ENCODE measurements at regions not wholly inside any gene's neighbourhood (a gene's known extent, or its start where the extent isn't known, plus 50 kb on each side); places are given as distances from the start of the nearest gene placed in this dataset.

GRCh38 chr4:1541449-1542225, 135.4 kb upstream of the NKX1-1 start:
- no peak for DNase-seq

GRCh38 chr4:1540601-1541375, 134.5 kb upstream of the NKX1-1 start:
- DNase-seq: no peak

DNA sequence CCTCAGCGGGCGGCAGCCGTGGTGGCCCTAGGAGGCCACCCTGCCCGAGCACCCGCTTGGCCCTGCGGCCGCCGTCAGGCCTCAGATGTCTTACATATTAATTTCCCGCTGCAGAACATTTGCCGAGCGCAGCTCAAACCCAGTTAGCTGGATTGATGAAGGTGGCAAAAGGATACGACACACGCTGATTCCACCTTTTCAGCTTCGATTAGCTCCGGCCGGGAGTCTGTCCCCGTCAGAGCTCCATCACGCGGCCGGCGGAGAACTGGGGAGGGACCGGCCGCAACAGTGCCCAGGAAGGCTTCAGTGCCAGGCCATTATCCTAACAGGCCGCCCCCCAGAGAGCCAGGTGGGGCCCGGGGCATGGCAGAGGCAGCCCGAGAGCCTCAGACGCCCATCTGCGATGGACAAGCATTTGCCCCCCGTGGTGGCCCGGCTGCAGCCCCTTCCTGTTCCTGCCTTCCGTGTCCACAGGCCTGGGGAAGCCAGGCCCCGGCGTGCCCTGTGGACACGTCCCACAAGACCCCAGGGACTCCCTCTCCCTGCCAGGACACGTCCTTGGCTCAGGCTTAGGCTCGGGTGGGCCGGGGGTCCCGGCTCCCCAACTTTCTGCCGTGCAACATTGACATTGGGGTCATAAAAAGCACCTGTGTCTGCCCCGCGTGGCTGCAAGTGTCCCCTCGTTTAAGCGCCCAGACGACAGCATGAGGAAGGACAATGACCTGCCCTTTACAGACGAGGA, 133.8 kb upstream of the NKX1-1 start:
- DNase-seq: no peak

GRCh38 chr4:1538941-1539772, 132.9 kb upstream of the NKX1-1 start:
- no peak for DNase-seq

DNA sequence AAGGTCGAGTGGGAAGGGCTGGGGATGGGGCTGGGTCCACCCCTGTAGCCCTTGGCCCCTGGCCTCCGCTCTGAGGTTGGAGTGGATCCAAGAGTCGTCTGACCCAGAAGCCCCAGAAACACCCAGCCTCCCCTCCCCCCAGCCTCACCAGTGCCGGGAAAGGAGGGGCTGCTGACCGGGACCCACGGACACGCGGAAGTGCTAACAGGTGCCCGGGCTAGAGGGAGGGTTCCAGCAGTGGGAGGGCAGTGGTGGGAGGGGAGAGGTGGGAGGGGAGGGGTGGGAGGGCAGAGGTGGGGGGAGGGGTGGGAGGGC, 131.8 kb upstream of the NKX1-1 start:
- DNase-seq: no peak

- DNase-seq: no peak
Observed at GRCh38 chr4:1537410-1538095, 131.3 kb upstream of the NKX1-1 start.

DNA sequence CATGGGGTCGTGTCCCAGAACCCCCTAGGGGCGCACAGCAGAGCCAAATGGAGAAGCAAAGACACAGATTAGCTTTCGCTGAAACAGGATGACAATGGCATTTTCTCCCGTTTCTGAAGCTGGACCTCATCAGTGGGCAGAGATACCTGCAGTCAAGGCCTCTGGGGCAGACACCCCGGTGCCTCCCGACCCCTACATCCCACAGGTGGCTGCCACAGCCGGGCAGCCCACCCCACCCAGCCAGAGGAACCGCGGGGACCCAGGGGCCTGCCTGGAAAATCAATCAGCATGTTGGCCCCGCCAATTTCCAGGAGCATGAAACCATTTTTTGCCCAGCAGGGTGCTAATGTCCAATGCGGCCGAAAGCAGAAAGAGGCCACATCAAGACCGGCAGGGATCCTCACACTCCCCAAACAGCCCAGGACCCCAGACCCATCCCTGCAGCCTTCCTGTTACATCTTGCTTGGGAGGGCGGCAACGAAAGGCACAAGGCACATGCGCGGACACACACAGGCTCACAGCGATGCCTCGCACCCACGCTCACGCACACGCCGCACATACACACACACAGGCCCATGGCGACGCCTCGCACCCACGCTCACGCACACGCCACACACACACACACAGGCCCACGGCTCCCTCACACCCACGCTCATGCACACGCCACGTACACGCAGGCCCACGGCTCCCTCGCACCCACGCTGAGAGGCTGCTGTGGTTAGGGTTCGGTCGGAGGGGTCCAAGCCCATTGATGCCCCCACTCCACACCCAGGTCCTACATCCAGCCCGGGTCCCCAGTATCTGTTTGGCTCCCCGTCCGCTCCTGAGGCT, 130.6 kb upstream of the NKX1-1 start:
- no peak for DNase-seq

DNA sequence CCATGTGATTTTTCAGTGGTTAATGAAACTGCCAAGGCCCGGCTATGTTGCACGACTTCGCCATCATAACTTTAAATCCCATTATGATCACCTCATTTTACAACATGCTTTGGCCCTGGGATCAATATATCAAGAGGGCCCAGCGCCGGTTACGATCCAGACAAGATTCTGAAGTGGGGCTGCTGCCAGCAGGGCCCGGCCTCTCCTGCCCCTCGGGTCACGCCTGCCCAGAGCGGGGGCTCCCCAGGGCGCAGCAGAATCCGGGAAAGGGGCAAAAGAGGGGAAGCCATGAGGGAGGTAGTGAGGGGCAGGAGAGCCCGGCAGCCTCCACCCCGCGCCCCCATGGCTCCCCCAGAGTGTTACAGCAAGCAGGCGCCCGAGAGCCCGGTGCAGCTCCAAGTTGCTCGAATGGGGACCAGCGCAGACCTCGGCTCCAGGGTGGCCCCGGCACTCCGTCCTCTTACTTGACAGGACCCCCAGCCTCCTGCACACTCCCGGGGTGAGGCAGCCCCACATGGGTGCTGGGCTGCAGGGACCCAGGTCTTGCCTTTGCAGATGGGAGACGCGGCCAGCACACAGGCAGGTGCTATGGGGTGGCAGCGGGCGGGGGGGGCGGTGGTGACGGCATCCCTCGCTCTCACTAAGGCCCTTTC, 129.8 kb upstream of the NKX1-1 start:
- no peak for DNase-seq

DNA sequence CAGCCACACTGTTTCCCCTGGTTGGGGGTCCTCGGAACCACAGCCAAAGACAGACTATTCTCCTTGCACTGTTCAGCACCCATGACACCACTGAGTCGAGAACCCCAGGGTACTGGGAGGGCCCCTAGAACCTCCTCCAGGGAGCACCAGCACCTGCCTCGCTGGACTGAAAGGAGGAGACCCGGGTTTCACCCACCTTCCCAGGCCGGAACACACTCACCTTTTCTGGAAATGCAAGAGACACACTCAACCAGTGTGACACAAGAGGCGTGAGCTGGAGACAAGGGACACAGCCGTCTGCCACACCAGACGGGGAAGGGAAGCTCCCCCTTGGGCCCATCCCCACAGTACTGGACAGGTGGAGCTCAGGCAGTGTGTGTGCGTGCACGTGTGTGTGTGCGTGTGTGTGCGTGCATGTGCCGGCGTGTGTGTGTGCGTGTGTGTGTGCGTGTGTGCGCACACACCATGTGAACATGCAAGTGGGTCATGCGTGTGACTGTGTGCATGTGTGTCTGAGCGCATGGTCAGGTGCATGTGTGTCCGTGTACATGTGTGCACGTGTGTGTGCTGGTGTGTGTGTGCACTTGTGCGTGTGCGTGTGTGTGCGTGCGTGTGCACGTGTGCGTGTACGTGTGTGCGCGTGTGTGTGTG, 128.8 kb upstream of the NKX1-1 start:
- DNase-seq: no peak

GRCh38 chr4:1534095-1534872, 128.0 kb upstream of the NKX1-1 start:
- no peak for DNase-seq

DNA sequence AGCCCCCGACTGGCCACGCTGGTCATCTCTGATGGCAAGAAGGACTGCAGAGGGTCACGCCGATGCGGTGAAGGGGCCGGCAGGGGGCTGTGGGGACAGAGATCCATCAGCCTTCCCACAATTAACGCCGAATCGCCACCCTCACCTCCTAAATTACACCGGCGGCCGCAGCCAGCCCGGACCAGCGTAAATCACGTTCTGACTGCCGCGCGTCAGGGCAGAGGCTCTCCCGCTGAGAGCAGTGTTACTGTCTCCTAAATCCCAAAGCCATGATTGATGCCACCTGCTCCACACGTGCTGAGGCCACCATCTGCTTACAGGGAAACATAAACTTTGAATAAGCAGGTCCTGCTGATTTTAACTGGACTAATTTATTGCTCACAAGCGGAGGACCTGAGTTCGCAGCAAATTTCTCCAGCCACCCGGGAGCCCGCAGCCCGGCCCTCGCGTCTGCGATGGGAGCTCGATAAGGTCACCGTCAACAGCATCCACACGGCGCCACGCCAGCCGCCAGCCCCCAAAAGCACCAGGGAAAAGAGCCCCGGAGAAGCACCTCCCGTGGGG, 127.3 kb upstream of the NKX1-1 start:
- peak; percentile 61 for DNase-seq

DNA sequence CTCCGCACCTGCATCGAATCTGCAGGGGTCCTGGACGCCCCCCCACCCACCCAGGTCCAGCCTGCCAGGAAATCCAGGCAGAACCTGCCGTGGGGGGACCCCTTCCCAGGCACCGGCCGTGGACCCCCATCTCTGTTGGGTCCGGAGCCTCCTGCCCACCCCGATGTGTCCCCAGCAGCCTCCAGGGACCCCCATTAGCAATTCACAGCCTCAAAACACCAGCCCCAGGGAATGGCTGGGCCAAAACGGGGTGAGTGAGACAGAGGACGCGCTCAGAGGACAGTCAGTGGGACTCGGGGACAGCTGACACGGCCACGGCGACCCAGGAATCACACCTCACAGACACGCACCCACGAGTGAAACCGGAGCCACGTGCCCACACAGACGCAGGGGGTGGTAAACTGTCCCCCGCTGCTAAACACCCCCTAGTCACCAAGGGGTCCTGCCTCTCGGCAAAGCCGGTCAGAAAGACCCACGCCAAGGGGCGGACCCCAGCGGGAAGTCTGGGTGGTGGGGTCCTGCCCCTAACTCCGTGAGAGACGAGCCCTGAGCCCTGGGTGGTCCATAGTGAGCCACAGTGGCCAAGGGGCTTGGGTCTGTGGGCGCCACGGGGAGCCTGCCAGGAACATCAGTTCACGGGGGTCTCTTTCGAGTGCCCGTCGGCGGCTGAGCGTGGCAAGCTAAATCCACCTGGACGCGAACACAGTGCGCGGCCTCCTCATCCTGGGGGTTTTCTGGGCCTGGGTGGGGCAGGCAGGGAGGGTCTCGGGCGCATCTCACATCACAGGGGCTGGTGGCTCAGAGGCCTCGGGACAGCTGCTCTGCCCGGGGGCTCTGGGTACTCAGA, 126.5 kb upstream of the NKX1-1 start:
- DNase-seq: no peak

DNA sequence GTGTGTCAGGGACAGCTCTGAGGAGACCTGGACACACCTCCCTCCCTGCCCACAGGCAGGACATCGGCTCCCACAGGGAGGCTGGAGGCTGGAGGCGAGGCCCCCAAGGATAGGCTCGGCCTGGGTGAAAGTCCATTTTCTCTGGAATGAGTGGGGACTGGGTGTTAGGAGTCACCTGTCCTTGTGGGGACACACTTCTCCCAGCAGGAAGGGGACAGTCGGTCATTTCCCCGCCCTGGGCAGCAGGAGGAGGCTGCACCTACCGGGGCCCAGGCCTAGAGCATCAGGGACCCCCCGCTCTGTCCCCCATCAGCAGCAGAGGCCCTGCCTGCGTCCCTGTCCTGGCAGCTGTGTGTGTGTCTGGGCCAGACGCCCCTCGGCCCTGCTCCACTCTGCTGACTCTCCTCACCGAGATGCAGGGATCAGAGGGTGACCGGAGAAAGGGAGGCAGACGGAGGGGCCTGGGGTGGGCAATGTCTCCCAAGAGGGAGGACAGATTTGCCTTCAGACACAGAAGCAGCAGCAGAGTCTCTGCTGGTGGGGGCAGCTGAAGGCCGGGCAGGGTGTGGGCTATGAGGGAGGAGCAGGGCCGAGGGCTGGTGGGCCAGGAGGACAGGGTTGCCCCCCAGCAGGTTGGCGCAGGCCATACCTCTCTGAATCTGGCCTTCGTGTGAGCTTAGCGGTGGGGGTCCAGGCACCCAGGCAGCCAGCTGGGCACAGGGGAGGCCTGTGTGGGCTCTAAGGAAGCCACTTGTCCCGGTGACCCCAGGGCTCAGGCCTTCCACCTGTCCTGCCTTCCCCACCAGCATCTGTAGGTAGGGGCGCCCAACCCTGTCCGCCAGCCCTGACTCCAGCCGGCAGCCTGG, 125.7 kb upstream of the NKX1-1 start:
- no peak for DNase-seq

GRCh38 chr4:1530356-1530755, 124.1 kb upstream of the NKX1-1 start:
- DNase-seq: no peak

DNA sequence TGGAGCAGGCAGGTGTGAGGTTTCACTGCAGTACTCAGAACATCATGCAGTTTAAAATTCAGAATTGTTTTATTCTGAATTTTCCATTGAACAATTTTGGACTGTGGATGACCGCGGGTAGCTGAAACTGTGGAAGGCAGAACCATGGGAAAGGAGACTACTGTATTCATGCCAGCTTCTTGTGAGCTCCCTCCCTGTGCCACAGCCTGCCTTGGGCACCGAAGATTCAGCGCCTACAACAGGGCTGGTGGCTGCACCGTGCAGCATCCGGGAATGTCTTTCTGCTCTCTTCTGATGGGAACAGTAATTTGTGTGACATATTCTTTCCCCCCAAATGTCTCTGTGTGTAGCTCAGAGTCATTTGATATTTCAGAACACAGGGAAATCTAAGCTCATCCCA, 118.5 kb upstream of the NKX1-1 start:
- no peak for DNase-seq

- peak; percentile 6 for DNase-seq
Observed at GRCh38 chr4:1523907-1524636, 117.8 kb upstream of the NKX1-1 start.
